H1 (cell line): ENCODE measurements at regions not wholly inside any gene's neighbourhood (a gene's known extent, or its start where the extent isn't known, plus 50 kb on each side); places are given as distances from the start of the nearest gene placed in this dataset.

Experiments
- TF ChIP-seq, protein P1 (sequence below): IDR thresholded peaks from 2 replicates; pipeline ENCODE4 v1.6.1; 2012; ENCODE audit warnings: inconsistent platforms

DNA sequence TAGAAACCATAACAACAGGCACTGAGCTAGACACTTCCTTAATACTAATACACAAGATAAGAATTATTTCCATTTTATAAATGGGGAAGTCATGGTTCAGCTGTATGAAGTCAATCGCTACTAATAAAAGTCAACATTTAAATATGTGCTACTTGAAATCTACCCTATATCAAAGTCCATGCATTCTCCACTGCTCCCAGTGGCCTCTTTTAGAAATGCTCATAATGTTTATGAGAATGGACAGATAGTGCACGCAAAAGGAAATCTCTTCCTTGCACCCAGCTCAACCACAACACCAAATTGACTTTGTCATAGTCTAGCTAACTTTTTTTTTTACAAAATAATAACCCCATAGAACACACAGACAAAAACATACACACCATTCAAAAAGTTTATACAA, 281.7 kb upstream of the CXADR start (continued):
- TF ChIP-seq, protein P1, sequence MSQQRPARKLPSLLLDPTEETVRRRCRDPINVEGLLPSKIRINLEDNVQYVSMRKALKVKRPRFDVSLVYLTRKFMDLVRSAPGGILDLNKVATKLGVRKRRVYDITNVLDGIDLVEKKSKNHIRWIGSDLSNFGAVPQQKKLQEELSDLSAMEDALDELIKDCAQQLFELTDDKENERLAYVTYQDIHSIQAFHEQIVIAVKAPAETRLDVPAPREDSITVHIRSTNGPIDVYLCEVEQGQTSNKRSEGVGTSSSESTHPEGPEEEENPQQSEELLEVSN, result no peak
